Left kidney (tissue), 1 donor: ENCODE measurements at regions not wholly inside any gene's neighbourhood (a gene's known extent, or its start where the extent isn't known, plus 50 kb on each side); places are given as distances from the start of the nearest gene placed in this dataset.

ENCODE experiments used
- DNase-seq: peaks from one replicate; pipeline ENCODE4 v3.0.0-alpha.2; 2013

DNA sequence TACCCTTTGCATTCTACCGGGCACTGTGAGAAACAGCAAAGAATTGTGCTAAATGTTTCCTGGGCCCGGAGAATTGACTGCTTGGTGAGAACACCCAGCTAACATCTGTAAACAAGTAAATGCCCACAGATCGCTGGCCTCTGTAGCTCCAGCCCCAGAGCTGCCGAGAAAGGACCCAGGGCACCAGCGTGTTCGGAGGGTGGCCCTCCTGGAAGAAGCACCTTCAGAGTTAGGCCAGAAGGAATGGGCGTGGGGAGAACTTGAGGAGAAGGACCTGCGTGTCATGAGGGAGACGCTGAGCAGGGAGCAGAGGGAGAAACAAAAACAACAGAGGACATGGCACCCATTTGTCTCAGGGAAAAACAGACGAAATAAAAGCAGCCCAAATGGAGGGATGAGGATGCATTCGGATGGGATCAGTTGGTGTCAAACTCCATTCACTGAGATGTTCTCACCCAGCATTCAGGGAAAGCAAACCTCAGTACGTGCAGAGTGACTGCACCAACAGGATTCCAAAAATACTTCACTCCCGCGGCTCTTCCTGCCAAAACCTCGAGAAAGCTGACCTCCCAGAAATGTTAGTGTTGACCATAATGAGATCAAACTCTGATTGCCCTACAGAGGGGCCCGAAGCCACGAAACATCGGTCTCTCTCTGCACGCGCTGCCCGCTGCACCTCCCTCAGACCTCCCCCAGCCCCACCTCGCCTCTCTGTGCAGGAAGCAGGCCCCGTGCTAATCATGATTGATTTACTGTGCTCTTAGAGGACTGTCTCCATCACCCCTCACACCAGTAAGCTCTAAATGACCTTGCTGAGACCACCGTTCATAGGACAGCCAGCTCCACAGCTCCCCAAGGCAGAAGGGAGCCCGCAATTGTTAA is 376.3 kb upstream of the SALL3 start:
- DNase-seq, result no peak

DNA sequence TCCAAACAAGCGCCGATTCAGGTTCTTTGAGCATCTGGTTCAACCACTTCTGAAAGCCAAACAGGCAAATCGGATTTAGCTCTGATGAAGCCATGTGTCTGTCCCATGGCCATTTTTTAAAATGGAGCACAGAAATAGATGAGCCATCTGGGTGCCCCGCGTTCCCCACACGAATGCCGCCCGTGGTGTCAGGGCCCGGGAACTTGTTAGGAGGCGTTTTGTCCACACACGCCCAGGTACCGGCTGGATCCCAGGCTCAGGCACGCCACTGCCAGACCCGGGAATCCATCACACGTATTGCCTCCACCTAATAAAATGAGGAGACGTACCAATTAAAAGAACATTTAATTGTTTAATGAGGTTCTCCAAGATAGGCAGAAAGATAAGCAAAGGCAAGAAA is 374.4 kb upstream of the SALL3 start:
- DNase-seq, result no peak

DNA sequence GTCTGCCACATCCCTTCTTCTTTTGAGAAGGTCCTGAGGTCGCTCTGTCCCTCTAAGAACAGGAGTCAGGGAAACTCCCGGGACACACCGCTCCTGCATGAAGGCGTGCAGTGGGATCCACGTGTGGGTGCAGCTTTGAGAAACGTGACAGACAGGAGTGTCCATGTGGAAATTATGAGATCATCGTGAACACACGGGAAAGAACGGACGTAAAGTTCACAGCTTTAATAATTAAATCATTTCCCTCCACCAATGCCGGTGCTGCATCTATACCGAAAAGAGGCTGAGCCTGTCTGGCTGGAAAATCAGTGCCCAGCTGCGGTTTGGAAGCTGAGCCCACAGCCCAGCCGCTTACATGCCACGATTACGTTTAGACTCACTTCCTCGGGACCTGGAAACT is 372.4 kb upstream of the SALL3 start:
- DNase-seq, result no peak

DNA sequence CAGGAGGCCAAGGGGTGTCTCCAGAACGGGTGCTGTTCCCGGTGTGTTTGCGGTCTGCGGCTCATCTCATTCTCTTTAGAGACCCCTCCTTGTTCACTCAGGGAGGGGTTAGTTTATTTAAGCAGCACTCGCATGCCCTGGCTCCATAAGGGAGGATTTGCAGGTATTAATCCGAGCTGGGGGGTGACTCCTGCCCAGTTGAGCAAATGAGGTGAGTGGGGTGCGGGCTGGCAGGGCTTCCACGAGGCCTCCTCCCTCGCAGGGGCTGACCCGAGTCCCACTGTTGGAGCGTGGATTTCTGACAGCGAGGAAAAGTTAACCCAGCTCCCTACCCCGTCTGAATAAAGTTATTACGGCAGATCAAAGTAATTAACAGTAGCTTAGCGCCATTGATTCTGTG is 371.8 kb upstream of the SALL3 start:
- no peak for DNase-seq

DNA sequence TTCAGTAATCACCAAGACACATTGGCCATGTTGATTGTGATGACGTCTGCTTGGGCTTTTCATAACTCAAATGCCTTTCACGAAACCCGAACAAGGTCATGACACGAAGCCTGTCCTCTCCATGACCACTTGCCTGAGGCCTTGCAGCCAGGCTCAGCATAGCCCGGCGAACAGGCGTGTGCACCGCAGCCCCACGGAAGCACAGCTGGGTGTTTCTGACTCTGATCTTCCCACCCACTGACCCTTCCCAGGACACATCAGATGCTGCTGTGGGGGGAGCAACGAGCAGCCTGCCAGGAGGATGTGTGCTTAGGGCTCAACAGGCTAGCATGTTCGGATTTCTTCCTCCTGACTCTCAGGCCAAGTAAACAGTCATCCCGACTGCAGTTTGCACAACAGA is 369.4 kb upstream of the SALL3 start:
- DNase-seq, result no peak

DNA sequence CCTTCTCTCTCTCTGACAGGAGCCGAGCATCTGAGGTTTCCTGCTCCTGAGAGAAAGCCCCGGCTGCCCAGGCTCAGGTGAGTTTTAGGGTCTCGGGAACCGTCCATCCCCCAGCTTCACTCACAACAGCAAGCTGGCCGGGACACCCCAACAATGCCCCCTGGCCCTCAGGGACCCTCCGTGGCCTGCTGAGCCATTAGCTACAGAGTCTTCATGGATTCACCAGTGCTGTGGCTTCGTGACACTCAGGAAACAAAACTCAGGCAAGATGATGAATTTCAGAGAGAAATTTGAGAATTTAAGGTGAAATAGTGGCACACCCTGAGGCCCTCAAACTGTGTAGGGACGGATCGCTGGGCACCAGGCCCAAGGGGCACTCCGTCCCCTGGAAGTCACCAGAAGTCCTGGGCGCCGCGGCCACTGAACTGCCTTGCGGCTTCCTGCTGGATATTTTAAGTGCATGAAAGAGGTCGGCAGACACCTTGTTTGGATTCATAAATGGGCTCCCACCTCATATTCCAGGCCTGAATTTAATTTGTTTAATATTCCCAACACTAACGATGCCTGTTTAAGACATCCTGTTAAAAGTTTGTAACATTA is 368.3 kb upstream of the SALL3 start:
- no peak for DNase-seq

DNA sequence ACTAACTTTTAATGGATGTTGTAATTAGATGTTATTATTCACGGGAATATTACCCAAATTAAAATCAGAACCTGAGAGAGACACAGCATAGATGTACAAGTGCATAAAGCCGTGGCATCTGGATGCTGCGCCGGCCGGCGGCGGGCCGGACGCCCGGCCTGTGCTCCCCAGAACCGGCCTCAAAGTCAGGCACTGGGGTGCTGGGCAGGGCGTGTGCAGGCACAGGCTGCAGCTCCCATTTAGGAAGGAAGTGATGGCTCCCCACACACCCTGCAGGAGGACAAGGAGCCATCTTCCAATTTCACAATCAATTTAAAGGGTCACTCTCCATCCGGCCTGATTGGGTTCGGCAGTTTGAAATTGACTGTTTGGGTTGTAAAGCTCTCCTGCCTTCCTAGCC is 367.7 kb upstream of the SALL3 start:
- no peak for DNase-seq

DNA sequence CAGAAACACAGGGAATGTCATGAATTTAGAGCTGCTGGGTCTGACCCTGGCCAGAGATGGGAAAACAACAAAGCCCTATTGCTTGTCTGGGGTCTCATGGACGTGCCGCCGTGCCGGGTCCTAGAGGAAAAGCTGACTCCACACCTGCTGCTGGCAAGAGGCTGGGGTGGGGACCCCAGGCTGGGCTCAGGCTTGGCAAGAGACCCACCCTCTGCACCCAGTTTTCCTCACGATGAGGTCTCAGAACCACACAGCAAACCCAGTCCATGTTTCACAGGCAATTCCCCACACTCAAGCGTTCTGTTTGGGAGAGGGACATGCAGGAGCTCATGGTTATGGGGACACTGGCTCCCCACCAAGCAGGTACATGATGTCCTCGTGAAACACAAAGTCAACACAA is 367.3 kb upstream of the SALL3 start:
- no peak for DNase-seq

DNA sequence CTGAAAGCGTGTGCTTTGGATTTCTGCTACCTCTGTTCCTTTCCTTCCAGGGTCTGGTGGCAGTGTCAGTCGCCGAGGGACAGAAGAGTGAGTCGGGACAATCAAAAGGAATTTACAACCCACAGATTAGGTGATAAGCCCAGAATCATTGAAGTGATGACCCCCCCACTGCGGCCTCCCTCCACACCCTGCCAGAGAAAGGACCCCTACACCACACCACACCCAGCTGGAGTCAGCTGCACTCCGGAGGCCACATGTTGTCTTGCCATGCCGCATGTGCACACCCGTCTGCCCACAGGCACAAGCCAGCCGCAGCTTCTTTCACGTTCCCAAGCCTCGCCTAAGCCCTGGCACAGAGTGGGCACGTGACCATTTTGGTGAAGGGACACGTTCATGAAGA is 366.8 kb upstream of the SALL3 start:
- no peak for DNase-seq

DNA sequence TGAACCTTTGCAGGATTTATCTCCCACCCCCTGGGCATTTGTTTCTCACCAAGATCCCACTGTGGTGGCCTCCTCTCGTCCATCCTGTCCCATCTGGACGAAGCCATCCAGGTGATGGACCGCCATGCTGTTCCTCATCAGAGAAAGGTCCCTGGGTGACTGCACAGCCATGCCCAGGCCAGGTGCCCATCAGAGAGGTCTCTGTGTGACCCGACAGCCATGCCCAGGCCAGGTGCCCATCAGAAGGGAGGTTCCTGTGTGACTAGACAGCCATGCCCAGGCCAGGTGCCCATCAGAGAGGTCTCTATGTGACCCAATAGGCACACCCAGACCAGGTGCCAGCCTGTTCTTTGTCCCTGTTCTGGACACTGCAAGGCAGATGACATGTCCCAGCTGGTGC is 360.9 kb upstream of the SALL3 start:
- no peak for DNase-seq

DNA sequence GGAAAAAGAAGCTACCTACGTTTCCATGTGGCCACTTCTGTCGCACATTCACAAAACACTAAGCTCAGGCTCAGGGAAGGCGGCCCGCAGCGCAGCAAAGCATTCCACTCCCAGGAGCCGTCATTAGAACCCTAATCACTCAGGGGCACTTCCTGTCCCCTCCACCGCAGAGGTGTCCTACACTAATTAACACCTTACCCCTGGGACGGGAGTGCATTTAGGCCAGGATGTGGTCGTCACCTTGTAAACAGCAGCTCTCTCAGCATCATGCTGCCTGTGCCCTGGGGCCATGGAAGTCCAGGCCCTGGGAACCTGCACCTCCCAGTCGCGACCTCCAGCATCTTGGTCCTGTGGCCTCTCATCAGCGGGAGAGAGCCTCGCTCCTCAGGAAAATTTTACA is 359.8 kb upstream of the SALL3 start:
- DNase-seq, result no peak

DNA sequence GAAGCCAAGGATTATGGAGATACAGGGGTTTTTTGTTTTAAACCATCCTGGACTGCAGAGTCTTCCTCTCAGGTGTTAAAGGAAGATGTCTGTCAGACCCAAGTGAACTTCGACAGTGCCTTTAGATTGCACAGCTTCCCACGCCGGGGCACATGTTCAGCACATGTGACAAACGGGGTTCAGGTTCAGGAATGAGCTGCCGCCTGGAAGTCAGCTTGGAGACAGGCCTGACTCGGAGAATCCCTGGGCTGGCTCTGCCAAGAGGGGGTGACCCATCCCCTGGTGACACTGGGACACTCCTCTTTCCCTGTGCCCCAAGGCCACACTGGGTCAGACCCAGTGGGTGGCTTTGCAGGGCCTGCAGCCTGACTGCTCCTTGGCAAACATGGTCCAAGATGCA is 359.3 kb upstream of the SALL3 start:
- DNase-seq, result no peak

DNA sequence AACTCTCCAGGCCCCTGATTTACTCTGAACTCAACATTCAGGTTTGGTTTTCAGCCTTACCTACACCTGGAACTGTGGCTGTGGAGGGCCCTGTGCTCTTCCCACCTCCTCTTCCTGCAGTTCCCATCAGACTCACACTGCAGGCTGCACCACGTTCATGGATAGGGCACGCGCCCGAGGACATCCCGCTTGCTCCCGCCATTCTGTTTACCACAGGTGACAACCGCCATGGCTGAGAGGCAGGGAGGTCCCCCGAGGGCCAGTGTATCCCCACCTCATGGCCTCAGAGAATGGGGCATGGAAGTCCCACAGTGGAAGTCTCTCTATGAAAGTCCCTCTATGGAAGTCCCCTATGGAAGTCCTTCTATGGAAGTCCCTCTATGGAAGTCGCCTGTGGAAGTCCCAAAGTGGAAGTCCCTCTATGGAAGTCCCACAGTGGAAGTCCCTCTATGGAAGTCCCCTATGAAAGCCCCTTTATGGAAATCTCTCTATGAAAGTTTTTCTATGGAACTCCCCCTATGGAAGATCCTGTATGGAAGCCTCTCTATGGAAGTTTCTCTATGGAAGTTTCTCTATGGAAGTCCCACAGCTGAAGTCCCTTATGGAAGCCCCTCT is 358.4 kb upstream of the SALL3 start:
- DNase-seq, result no peak

DNA sequence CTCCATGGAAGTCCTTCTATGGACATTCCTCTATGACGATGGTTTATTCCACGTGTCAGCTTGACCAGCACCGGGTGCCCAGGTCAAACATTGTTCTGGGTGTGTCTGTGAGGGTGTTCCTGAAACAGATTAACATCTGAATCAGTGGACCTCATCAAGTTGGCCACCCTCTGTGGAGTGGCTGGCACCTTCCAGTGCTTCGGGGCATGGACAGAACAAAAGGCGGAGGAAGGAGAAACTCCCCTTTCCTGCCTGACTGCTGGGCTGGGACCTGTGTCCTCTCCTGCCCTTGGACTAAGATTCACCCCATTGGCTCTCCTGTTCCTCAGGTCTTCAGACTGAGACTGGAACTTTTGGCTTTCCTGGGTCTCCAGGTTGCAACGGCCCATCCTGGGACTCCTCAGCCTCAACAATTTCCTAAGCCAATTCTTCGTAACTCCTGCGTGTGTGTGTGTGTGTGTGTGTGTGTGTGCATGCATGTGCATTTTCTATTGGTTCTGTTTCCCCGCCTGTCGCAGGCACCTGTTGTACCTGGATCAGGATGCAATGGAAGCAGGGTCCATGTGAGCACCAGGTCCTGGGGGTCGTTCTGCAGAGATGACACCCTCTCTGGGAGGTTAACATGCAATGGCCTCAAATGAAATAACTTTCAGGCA is 357.2 kb upstream of the SALL3 start:
- no peak for DNase-seq

DNA sequence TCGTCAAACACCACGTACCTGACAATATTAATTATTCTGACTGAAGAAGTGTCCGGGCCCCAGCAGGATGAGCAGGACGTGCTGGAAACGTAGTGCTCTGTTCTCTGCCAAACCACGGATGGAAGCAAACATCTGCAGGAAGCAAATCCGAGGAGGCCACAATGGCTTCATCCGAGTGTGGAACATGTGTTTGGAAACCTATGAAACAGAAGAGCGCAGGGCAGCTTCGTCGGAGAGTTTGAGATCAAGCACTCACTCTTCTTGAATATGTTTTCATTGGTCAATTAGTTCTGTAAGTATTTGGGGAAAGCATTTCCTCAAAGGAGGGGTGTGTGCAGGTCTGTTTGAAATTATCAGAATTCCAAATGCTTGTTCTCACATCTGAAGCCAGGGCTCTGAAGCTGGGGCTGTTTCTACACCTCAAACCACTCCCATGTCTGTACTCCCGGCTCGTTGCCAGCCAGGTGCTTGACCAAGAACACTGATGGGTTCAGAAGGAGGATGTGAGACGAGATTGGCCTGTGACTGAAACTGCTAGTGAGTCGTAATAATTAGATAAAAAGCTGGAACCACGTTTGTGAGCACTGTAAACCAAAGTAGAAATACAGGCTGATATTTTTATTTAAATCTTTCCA is 356.6 kb upstream of the SALL3 start:
- no peak for DNase-seq

DNA sequence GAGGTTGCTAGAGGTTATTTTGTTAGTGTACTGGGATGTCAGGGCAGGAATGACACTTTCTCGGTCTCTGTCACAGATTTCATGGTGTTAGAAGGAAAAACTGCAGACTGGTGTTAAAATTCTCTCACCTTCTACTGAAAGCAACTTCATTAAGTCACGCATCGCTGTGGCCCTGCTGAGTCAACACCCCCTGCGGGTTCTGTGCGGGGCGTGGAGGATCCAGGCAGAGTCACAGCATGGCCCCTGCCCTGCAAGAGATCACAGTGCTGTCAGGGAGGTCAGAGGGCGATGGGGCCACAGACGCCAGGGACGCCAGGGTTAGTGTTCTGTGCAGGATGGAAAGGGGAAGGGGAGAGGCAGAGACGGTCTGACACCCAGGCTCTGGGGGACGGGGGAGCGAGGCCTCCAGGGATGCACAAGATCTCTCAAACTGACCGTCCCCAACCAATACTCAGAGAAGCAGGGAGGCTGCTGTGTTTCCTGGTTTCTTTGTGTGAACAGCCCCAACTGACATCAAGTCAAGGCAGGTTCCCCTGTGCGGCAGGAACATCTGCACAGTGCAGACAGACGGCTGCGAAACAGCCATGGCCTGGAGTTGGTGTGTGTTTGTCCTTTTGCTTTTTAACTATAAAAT is 354.9 kb upstream of the SALL3 start:
- no peak for DNase-seq

DNA sequence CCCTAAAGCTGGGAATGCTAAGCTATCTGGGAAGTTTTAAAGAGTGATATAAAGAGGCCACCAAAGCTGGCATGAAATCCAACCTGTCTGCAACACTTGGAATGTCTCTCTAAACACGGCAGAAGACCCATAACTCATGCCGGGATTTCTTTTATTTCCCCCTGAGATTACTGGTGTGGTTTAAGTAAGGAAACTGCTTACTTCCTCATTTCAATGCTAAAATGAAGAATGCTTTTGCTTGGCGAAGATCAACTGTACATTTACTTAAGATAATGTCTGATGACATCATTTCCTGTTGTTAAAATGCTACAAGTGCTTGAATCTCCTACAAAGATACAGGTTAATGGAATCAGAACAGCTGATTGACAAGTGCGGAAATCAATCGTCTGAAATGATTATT is 353.8 kb upstream of the SALL3 start:
- DNase-seq, result no peak

DNA sequence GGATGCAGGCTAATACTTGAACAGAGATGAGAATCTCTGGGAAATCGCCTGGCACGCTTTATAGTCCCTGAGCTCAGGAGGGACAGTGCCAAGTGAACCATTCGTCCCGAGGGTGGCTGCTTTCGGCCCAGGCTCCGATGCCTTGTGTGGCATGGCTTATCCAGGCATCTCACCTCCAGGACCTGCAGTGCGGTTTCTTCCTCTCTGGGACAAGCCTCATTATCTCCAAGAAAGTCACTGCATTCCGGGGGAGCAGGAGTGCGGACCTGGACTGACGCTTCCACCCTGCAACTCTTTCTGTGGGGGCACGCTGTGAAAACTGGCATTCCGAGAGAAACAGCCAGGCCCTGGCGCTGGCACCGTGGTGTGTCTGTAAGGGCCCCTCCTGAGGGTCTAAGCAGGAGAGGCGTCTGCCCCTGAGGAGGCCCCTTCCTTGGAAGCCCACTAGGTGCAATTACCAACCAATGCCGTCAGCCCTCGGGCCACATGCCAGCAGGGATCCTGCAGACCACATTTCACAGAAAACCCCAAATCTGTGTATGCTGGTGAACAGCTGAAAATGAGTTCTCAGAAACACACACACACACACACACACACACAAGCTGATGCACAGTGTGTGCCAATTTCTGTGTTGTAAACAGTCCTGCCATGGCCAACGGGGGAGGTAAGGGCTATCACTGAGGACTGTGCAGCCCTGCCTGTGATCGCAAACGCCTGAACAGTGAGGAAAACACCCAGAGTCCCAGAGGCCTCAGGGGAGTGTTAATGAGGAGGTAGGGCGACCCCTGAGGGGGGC is 351.9 kb upstream of the SALL3 start:
- no peak for DNase-seq

DNA sequence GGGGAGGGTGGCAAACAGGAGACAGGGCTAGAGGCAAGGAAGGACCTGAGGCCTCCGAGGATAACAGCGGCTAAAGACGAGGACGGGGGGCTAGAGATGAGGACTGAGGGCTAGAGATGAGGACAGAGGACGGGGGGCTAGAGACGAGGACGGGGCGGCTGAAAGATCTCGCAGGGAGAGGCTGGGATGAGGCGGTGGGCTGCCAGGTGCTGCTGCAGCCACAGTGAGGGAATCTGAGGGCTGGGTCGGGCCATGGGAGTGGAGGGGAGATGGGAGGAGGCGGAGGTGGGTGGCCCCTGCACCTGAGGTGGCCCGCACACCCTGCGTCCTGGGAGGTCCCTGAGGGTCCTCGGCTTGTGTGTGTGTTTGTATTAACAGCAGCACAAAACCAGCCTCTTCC is 350.2 kb upstream of the SALL3 start:
- DNase-seq, result no peak

DNA sequence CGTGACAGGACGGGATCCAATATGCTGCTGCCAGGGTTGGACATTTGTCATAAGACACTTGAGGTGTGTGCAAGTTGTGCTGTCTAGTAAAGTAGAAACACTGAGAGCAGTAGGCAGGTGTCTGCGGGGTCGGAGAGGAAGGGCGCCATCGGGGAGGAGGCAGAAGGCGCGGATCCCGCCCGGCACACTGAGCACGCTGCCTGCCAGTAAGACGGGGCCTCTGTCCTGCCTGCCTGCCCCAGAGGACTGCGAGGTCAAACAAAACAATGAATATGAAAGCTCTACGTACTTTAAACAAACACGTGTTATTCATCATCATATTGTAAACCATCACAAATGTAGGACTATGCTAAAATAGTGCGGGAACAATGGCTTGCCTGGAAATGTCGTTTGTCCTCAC is 349.3 kb upstream of the SALL3 start:
- no peak for DNase-seq

DNA sequence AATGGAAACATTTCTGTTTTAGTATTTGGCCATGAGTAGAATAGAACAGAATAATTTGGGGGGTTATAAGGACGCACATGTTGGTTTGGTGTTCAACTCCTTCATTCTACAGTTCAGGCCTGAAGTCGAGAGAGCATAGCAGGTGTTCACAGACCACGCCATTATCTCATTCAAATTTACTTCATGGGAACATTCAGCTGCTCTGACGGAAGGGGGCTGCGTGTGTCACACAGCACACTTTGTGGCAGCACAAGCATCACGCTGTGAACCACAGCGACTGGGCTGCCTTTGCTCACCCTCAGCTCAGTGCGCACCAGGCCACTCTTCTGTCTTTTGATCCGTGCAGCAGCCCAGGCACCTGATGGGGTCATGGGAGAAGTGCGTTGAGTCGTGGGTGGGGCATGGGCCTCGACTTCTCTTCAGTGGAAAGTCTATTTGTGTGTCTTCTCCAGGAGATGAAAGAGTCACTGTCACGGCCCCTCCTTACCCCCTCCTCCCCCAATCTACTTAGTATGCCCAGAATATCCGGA is 348.6 kb upstream of the SALL3 start:
- no peak for DNase-seq
